Transverse colon (tissue), 4 donors: ENCODE measurements at regions not wholly inside any gene's neighbourhood (a gene's known extent, or its start where the extent isn't known, plus 50 kb on each side); places are given as distances from the start of the nearest gene placed in this dataset.

Source experiments
- DNase-seq: peaks from one replicate; pipeline ENCODE4 v3.0.0-alpha.2; 2019
- H3K27ac ChIP-seq, 4 donors: fragments of 200-600 bp; sonication (generic); 2 replicates each; pipeline ENCODE4 v1.5.1; 2016 to 2018; ENCODE audit warnings: inconsistent platforms in 4 of 4
- H3K27me3 ChIP-seq: fragments of 200-600 bp; sonication (generic); 2 replicates; pipeline ENCODE4 v1.5.1; 2017; ENCODE audit warnings: inconsistent platforms
- H3K36me3 ChIP-seq, 4 donors: fragments of 200-600 bp; sonication (generic); 2 replicates each; pipeline ENCODE4 v1.5.1; 2017 to 2019; ENCODE audit warnings: inconsistent platforms in 4 of 4
- H3K4me1 ChIP-seq, 4 donors: fragments of 200-600 bp; sonication (generic); 2 replicates each; pipeline ENCODE4 v1.5.1; 2017 to 2020; ENCODE audit warnings: inconsistent platforms in 4 of 4
- H3K4me3 ChIP-seq, 4 donors: fragments of 200-600 bp; sonication (generic); 1 replicate in 1 of 4; 2 replicates in 3 of 4; pipeline versions ENCODE4 v1.5.1 to v1.6.1; 2017 to 2019; ENCODE audit warnings: inconsistent platforms in 4 of 4
- H3K9me3 ChIP-seq, 2 donors: fragments of 200-600 bp; sonication (generic); 2 replicates each; pipeline ENCODE4 v1.5.1; 2017 to 2019; ENCODE audit warnings: inconsistent platforms in 2 of 2
- CTCF ChIP-seq, 5 experiments: fragments of 200-600 bp in 3 of 5; fragments of 450-650 bp in 2 of 5; sonication (generic) in 3 of 5; IDR thresholded peaks; 1 replicate in 2 of 5; 2 replicates in 3 of 5; pipeline ENCODE4 v1.5.1; 2016 to 2017; ENCODE audit warnings: antibody characterized with exemption in 5 of 5, inconsistent platforms in 3 of 5, mild to moderate bottlenecking in 2 of 5, moderate library complexity in 1 of 5
- EP300 ChIP-seq: sonication (generic); formaldehyde crosslinking; IDR thresholded peaks from one replicate; pipeline ENCODE4 v1.6.1; 2017; ENCODE audit warnings: antibody characterized with exemption, low read depth
- POLR2A ChIP-seq: fragments of 450-650 bp; IDR thresholded peaks from one replicate; pipeline ENCODE4 v1.6.1; 2016; ENCODE audit warnings: antibody characterized with exemption, mild to moderate bottlenecking, moderate library complexity
- POLR2AphosphoS5 ChIP-seq, 3 donors: sonication (generic); formaldehyde crosslinking; IDR thresholded peaks; one replicate each; pipeline ENCODE4 v1.6.1; 2016; ENCODE audit warnings: antibody characterized with exemption in 3 of 3
- WGBS, 2 donors: methylation state at CpG; one replicate each; pipeline ENCODE4 v1.1.5; 2018; ENCODE audit warnings: low coverage in 1 of 2; 5-methylcytosine and 5-hydroxymethylcytosine counted together
- in situ Hi-C, 4 donors: fragments of 200-750 bp; cut with MboI; loops; one replicate each; pipeline versions ENCODE4 v1.15.0 to v1.15.1; 2017; ENCODE audit warnings: low sequenced_read_pairs in 3 of 4, low pct_ligation_motif_present in 1 of 4, low pct_unique_long_range_greater_than_20kb in 1 of 4
- intact Hi-C: fragments of 100-400 bp; cut with DNase I; formaldehyde crosslinking; loops from one replicate; pipeline ENCODE4 v1.15.1; 2023; ENCODE audit warnings: low total_unique reads

- Histone ChIP-seq H3K27ac (no peak overlapping the region), H3K4me3 (no peak overlapping the region), H3K4me1 (no peaks in the 10 kb centered on the region), H3K27me3 (no peaks in the 10 kb centered on the region), H3K36me3 (no peaks in the 10 kb centered on the region), H3K9me3 (no peaks in the 10 kb centered on the region)
- TF ChIP-seq POLR2AphosphoS5 (IDR thresholded peaks at IDR 0.05) (no peak), POLR2A (no peak), CTCF (IDR thresholded peaks at IDR 0.05) (no peak), EP300 (no peak)
- no peak for DNase-seq
- intact Hi-C loops = no loop called here
- 97 to 100% methylated on average over 4 to 6 of the region's 6 CpGs for WGBS, 2 donors
- in situ Hi-C loops = loop anchor here in 2 of 4 donors (25.0 kb wide), 1 partner anchor 302 kb away; no protein-coding TSS in a partner anchor
Observed at GRCh38 chr14:38710196-38710595, 392.8 kb downstream of the SEC23A start.

- 75% methylated on average over 5 of the region's 5 CpGs; no CpG with 5 or more reads in 1 of the 2 donors for WGBS, 2 donors
- no peak for TF ChIP-seq CTCF (IDR thresholded peaks at IDR 0.05)
- TF ChIP-seq POLR2AphosphoS5 (IDR thresholded peaks at IDR 0.05) = no peak
- TF ChIP-seq POLR2A = no peak
- no peak for TF ChIP-seq EP300
- intact Hi-C loops (no loop called here), in situ Hi-C loops (loop anchor here in 2 of 4 donors (25.0 kb wide), 1 partner anchor 307 kb away; no protein-coding TSS in a partner anchor)
- H3K27me3 ChIP-seq = no peaks in the 10 kb centered on the region
- no peaks in the 10 kb centered on the region for H3K4me1 ChIP-seq
- no peak overlapping the region for H3K4me3 ChIP-seq
- no peak overlapping the region for H3K27ac ChIP-seq
- H3K9me3 ChIP-seq = no peaks in the 10 kb centered on the region
- H3K36me3 ChIP-seq = no peaks in the 10 kb centered on the region
- no peak for DNase-seq
Observed at GRCh38 chr14:38705220-38705619, 397.8 kb downstream of the SEC23A start.

- H3K27me3 ChIP-seq = no peaks in the 10 kb centered on the region
- H3K4me1 ChIP-seq = no peaks in the 10 kb centered on the region
- H3K4me3 ChIP-seq = no peak overlapping the region
- 88 to 94% methylated on average over 1 of the region's 1 CpG for WGBS, 2 donors
- H3K27ac ChIP-seq = no peak overlapping the region
- intact Hi-C loops = no loop called here
- in situ Hi-C loops = loop anchor here in 2 of 4 donors (25.0 kb wide), 1 partner anchor 308 kb away; no protein-coding TSS in a partner anchor
- TF ChIP-seq POLR2A (no peak), EP300 (no peak), CTCF (IDR thresholded peaks at IDR 0.05) (no peak), POLR2AphosphoS5 (IDR thresholded peaks at IDR 0.05) (no peak)
- H3K36me3 ChIP-seq = no peaks in the 10 kb centered on the region
- no peaks in the 10 kb centered on the region for H3K9me3 ChIP-seq
- DNase-seq = no peak
Observed at GRCh38 chr14:38704220-38704619, 398.8 kb downstream of the SEC23A start.

- no peak for TF ChIP-seq POLR2A
- no peak for TF ChIP-seq EP300
- TF ChIP-seq POLR2AphosphoS5 (IDR thresholded peaks at IDR 0.05) = no peak
- TF ChIP-seq CTCF (IDR thresholded peaks at IDR 0.05) = no peak
- in situ Hi-C loops = no loop called here
- peaks cover 0 to 10% of the 10 kb centered on the region in 2 donors for H3K9me3 ChIP-seq
- no peaks in the 10 kb centered on the region for H3K27me3 ChIP-seq
- intact Hi-C loops = no loop called here
- no peaks in the 10 kb centered on the region for H3K36me3 ChIP-seq
- no peaks in the 10 kb centered on the region for H3K4me1 ChIP-seq
- no peak overlapping the region for H3K4me3 ChIP-seq
- no peak overlapping the region for H3K27ac ChIP-seq
- 63 to 79% methylated on average over 3 of the region's 3 CpGs for WGBS, 2 donors
- DNase-seq = no peak
Observed at GRCh38 chr14:38696925-38697324, 406.1 kb downstream of the SEC23A start.
